GM19467 (cell line): ENCODE measurements at regions not wholly inside any gene's neighbourhood (a gene's known extent, or its start where the extent isn't known, plus 50 kb on each side); places are given as distances from the start of the nearest gene placed in this dataset.

Source experiments
- ATAC-seq: cut with Tn5 transposase; IDR thresholded peaks from one replicate; pipeline ENCODE4 v1.9.1; 2021; ENCODE audit warnings: mild to moderate bottlenecking, moderate library complexity; ENCODE audit not compliant: unreplicated experiment

- no peak for ATAC-seq
Observed at GRCh38 chr10:90975096-90975495, 54.2 kb upstream of the ANKRD1 start.

- ATAC-seq, result peak; percentile 56
Observed at GRCh38 chr10:90977162-90977854, 56.4 kb upstream of the ANKRD1 start.

GRCh38 chr10:90977855-90978486, 57.1 kb upstream of the ANKRD1 start:
- ATAC-seq, result no peak

- ATAC-seq, result no peak
Observed at GRCh38 chr10:90982406-90983008, 61.6 kb upstream of the ANKRD1 start.

- no peak for ATAC-seq
Observed at GRCh38 chr10:90983914-90984549, 63.1 kb upstream of the ANKRD1 start.

- no peak for ATAC-seq
Observed at GRCh38 chr10:90984898-90985297, 64.0 kb upstream of the ANKRD1 start.

GRCh38 chr10:90985321-90985933, 64.5 kb upstream of the ANKRD1 start:
- ATAC-seq, result no peak

- ATAC-seq, result no peak
Observed at GRCh38 chr10:90986136-90986760, 65.4 kb upstream of the ANKRD1 start.

GRCh38 chr10:90986870-90987269, 66.0 kb upstream of the ANKRD1 start:
- no peak for ATAC-seq

GRCh38 chr10:90987383-90987782, 66.5 kb upstream of the ANKRD1 start:
- ATAC-seq, result no peak

- no peak for ATAC-seq
Observed at GRCh38 chr10:90988024-90988423, 67.1 kb upstream of the ANKRD1 start.

- ATAC-seq, result no peak
Observed at GRCh38 chr10:90988802-90989201, 67.9 kb upstream of the ANKRD1 start.

GRCh38 chr10:90989378-90989777, 68.5 kb upstream of the ANKRD1 start:
- no peak for ATAC-seq

GRCh38 chr10:90992462-90992861, 71.6 kb upstream of the ANKRD1 start:
- ATAC-seq, result no peak

- no peak for ATAC-seq
Observed at GRCh38 chr10:90993340-90993739, 72.5 kb upstream of the ANKRD1 start.

GRCh38 chr10:90997670-90998069, 76.8 kb upstream of the ANKRD1 start:
- no peak for ATAC-seq

GRCh38 chr10:90998733-90999511, 78.0 kb upstream of the ANKRD1 start:
- no peak for ATAC-seq

- ATAC-seq, result no peak
Observed at GRCh38 chr10:90999512-91000172, 78.8 kb upstream of the ANKRD1 start.

GRCh38 chr10:91000470-91000869, 79.6 kb upstream of the ANKRD1 start:
- no peak for ATAC-seq

GRCh38 chr10:91000985-91001384, 80.1 kb upstream of the ANKRD1 start:
- ATAC-seq, result no peak
